B cell (primary cell): ENCODE measurements at regions not wholly inside any gene's neighbourhood (a gene's known extent, or its start where the extent isn't known, plus 50 kb on each side); places are given as distances from the start of the nearest gene placed in this dataset.

Source experiments
- ATAC-seq: fragments of 200-7000 bp; cut with Tn5 transposase; one replicate; pipeline ENCODE4 v1.10.0; 2021; ENCODE audit warnings: low read depth, mild to moderate bottlenecking, moderate number of reproducible peaks, moderate library complexity
- CTCF ChIA-PET: fragments of 350-600 bp; sonication (Branson Sonifier 250); formaldehyde crosslinking; loops from one replicate; lab custom pipeline; 2021; ENCODE audit warnings: antibody characterized with exemption, inconsistent platforms; lab: Charles Lee
- POLR2A ChIA-PET: fragments of 350-600 bp; sonication (Branson Sonifier 250); formaldehyde crosslinking; loops from one replicate; lab custom pipeline; 2021; ENCODE audit warnings: antibody characterized with exemption; lab: Charles Lee
- DNase-seq: peaks from one replicate; pipeline ENCODE4 v3.0.0; 2013
- H2AFZ ChIP-seq: 2 replicates; pipeline ENCODE4 v1.6.1; 2012; ENCODE audit warnings: mild to moderate bottlenecking, low read depth, low read length; ENCODE audit not compliant: insufficient read depth, poor library complexity, severe bottlenecking
- H3K27ac ChIP-seq, 2 donors: 1 replicate in 1 of 2; 2 replicates in 1 of 2; pipeline ENCODE4 v1.5.1; 2012 to 2013; ENCODE audit warnings: low read length in 2 of 2, mild to moderate bottlenecking in 2 of 2, moderate library complexity in 1 of 2
- H3K27me3 ChIP-seq, 4 experiments: fragments of 200-600 bp in 1 of 4; sonication (generic) in 1 of 4; replicated peaks in 1 of 4; 1 replicate in 2 of 4; 2 replicates in 2 of 4; pipeline versions ENCODE4 v1.6.1 to v1.7.0; 2013 to 2016; ENCODE audit warnings: low read length in 3 of 4, mild to moderate bottlenecking in 2 of 4, mixed read lengths in 1 of 4, moderate library complexity in 1 of 4; ENCODE audit not compliant: insufficient read depth in 4 of 4, control insufficient read depth in 3 of 4; ENCODE audit errors: control extremely low read depth in 1 of 4
- H3K36me3 ChIP-seq, 2 experiments: replicated peaks in 1 of 2; 1 replicate in 1 of 2; 2 replicates in 1 of 2; pipeline versions ENCODE4 v1.6.1 to v1.7.1; 2013; ENCODE audit warnings: low read length in 1 of 2; ENCODE audit not compliant: insufficient read depth in 2 of 2, control insufficient read depth in 1 of 2; ENCODE audit errors: control extremely low read depth in 1 of 2, extremely low read depth in 1 of 2
- H3K4me1 ChIP-seq, 2 donors: fragments of 200-600 bp in 1 of 2; sonication (generic) in 1 of 2; 1 replicate in 1 of 2; 2 replicates in 1 of 2; pipeline versions ENCODE4 v1.5.1 to v1.6.1; 2013 to 2017; ENCODE audit warnings: low read length in 2 of 2; ENCODE audit not compliant: control insufficient read depth in 2 of 2, insufficient read depth in 2 of 2
- H3K4me2 ChIP-seq: replicated peaks from 2 replicates; pipeline ENCODE3; 2012; ENCODE audit warnings: mild to moderate bottlenecking, low read depth, low read length; ENCODE audit not compliant: poor library complexity, severe bottlenecking
- H3K4me3 ChIP-seq, 5 experiments: fragments of 200-600 bp in 1 of 5; sonication (generic) in 1 of 5; 1 replicate in 3 of 5; 2 replicates in 2 of 5; pipeline versions ENCODE4 v1.5.1 to v1.7.0; 2011 to 2016; ENCODE audit warnings: low read length in 4 of 5, mild to moderate bottlenecking in 4 of 5, low read depth in 2 of 5, control low read depth in 1 of 5, moderate library complexity in 1 of 5; ENCODE audit not compliant: insufficient read depth in 1 of 5; ENCODE audit errors: control extremely low read depth in 1 of 5, extremely low read depth in 1 of 5
- H3K79me2 ChIP-seq: fragments of 200-600 bp; sonication (generic); one replicate; pipeline ENCODE4 v1.6.0; 2016; ENCODE audit warnings: low read length; ENCODE audit not compliant: control insufficient read depth, insufficient read depth
- H3K9ac ChIP-seq: fragments of 200-600 bp; sonication (generic); 2 replicates; pipeline ENCODE4 v1.6.1; 2017; ENCODE audit warnings: mild to moderate bottlenecking, low read length, moderate library complexity
- H3K9me3 ChIP-seq, 3 donors: one replicate each; pipeline versions ENCODE4 v1.6.1 to v1.7.1; 2013; ENCODE audit warnings: low read length in 2 of 3; ENCODE audit not compliant: control insufficient read depth in 2 of 3, insufficient read depth in 1 of 3; ENCODE audit errors: control extremely low read depth in 1 of 3
- H4K20me1 ChIP-seq: 2 replicates; pipeline ENCODE4 v1.6.0; 2012; ENCODE audit warnings: mild to moderate bottlenecking, low read length; ENCODE audit not compliant: insufficient read depth, control insufficient read depth, poor library complexity, severe bottlenecking
- H3K27ac Mint-ChIP-seq: one replicate; pipeline ENCODE4 v1.8.0; 2021; ENCODE audit warnings: mixed read lengths
- H3K27me3 Mint-ChIP-seq: one replicate; pipeline ENCODE4 v1.8.0; 2021; ENCODE audit warnings: mixed read lengths
- H3K4me1 Mint-ChIP-seq: one replicate; pipeline ENCODE4 v1.8.0; 2021; ENCODE audit warnings: mixed read lengths
- H3K4me3 Mint-ChIP-seq: one replicate; pipeline ENCODE4 v1.8.0; 2021; ENCODE audit warnings: mixed read lengths
- H3K9me3 Mint-ChIP-seq: one replicate; pipeline ENCODE4 v1.8.0; 2022; ENCODE audit warnings: mixed read lengths; ENCODE audit not compliant: insufficient read depth
- CTCF ChIP-seq: fragments of 200-600 bp; IDR thresholded peaks from one replicate; pipeline ENCODE4 v1.8.0; 2022; ENCODE audit warnings: antibody characterized with exemption, mild to moderate bottlenecking
- EZH2 ChIP-seq: IDR thresholded peaks from 2 replicates; pipeline ENCODE4 v1.6.1; 2012; ENCODE audit warnings: borderline replicate concordance, low read depth, mild to moderate bottlenecking, moderate library complexity, low read length; ENCODE audit not compliant: insufficient read depth, poor library complexity, severe bottlenecking
- WGBS: methylation state at CpG from one replicate; pipeline ENCODE4 v1.1.5; 2013; ENCODE audit warnings: missing lambda C conversion rate; ENCODE audit not compliant: insufficient coverage; 5-methylcytosine and 5-hydroxymethylcytosine counted together
- intact Hi-C: fragments of 100-400 bp; cut with micrococcal nuclease; formaldehyde crosslinking; loops from one replicate; pipeline ENCODE4 v1.10.0; 2022

- Histone ChIP-seq H2AFZ (no peak overlapping the region), H3K4me3 (no peak overlapping the region), H3K9ac (no peak overlapping the region), H3K79me2 (no peaks in the 10 kb centered on the region), H4K20me1 (no peaks in the 10 kb centered on the region), H3K27ac (no peak overlapping the region), H3K9me3 (no peaks in the 10 kb centered on the region), H3K36me3 (no peaks in the 10 kb centered on the region), H3K4me2 (no peak overlapping the region), H3K4me1 (no peaks in the 10 kb centered on the region), H3K27me3 (no peaks in the 10 kb centered on the region)
- H3K9me3 Mint-ChIP-seq, result no peaks in the 10 kb centered on the region
- intact Hi-C loops, result no loop called here
- no peaks in the 10 kb centered on the region for H3K4me1 Mint-ChIP-seq
- POLR2A ChIA-PET, result no interaction called here
- CTCF ChIA-PET, result no interaction called here
- H3K4me3 Mint-ChIP-seq, result no peak overlapping the region
- DNase-seq, result no peak
- no peak for ATAC-seq
- no peak overlapping the region for H3K27ac Mint-ChIP-seq
- WGBS, result 39% methylated on average over 5 of the region's 6 CpGs
- TF ChIP-seq CTCF, result no peak
- TF ChIP-seq EZH2, result no peak
- H3K27me3 Mint-ChIP-seq, result peaks cover 3% of the 10 kb centered on the region
These were observed 211.6 kb downstream of the EN1 start for GRCh38 chr2:118635891-118636290.

- WGBS, result 81% methylated on average over 3 of the region's 3 CpGs
- Histone ChIP-seq H3K4me1 (no peaks in the 10 kb centered on the region), H3K27ac (no peak overlapping the region), H4K20me1 (no peaks in the 10 kb centered on the region), H3K9ac (no peak overlapping the region), H3K4me2 (no peak overlapping the region), H3K27me3 (no peaks in the 10 kb centered on the region), H2AFZ (no peak overlapping the region), H3K4me3 (no peak overlapping the region), H3K36me3 (no peaks in the 10 kb centered on the region), H3K79me2 (no peaks in the 10 kb centered on the region), H3K9me3 (no peaks in the 10 kb centered on the region)
- Mint-ChIP-seq H3K4me3 (no peak overlapping the region), H3K27me3 (peaks cover 3% of the 10 kb centered on the region), H3K9me3 (no peaks in the 10 kb centered on the region), H3K4me1 (no peaks in the 10 kb centered on the region), H3K27ac (no peak overlapping the region)
- intact Hi-C loops, result no loop called here
- ATAC-seq (no peak), DNase-seq (no peak)
- POLR2A ChIA-PET, result no interaction called here
- CTCF ChIA-PET, result no interaction called here
- TF ChIP-seq EZH2 (no peak), CTCF (no peak)
These were observed 212.6 kb downstream of the EN1 start for GRCh38 chr2:118634876-118635275.
